ENCODE measurements at regions not wholly inside any gene's neighbourhood (a gene's known extent, or its start where the extent isn't known, plus 50 kb on each side); places are given as distances from the start of the nearest gene placed in this dataset.

- no peak for DNase-seq (ENCODE audit: low read depth)
- no peaks in the 10 kb centered on the region for H3K36me3 ChIP-seq (ENCODE audit: control insufficient read depth, insufficient read depth, low read length)
- TF ChIP-seq CTCF (IDR thresholded peaks at IDR 0.05; ENCODE audit: insufficient read depth, low read length, poor library complexity, severe bottlenecking) = no peak
Observed at GRCh38 chr4:31349907-31350306, 629.7 kb downstream of the PCDH7 start.

DNA sequence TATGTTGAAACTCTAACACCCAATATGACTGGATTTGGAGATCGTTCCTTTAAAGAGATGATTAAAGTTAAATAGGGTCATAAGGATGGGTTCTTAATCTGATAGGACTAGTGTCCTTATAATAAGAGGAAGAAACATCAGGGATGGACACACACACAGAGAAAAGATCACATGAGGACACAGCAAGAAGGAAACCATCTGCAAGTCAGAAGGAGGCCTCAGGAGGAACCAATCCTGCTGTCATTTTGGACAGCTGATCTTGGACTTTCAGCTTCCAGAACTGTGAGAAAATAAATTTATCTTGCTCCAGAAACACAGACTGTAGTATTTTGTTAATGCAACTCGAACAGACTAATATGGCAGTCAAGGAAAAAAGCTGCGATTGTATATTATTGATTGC is 631.5 kb downstream of the PCDH7 start:
- no peak overlapping the region for H3K4me3 ChIP-seq (ENCODE audit: low read depth, low read length)
- no peak for DNase-seq (ENCODE audit: low read depth)
- no peaks in the 10 kb centered on the region for H3K36me3 ChIP-seq (ENCODE audit: control insufficient read depth, insufficient read depth, low read length)
- no peaks in the 10 kb centered on the region for H3K27me3 ChIP-seq (ENCODE audit: control insufficient read depth, insufficient read depth, low read length)
- TF ChIP-seq CTCF (IDR thresholded peaks at IDR 0.05; ENCODE audit: insufficient read depth, low read length, poor library complexity, severe bottlenecking) = no peak

More at GRCh38 chr4:31349907-31350306, 629.7 kb downstream of the PCDH7 start:
- H3K27me3 ChIP-seq (ENCODE audit: control insufficient read depth, insufficient read depth, low read length) = no peaks in the 10 kb centered on the region
- no peak overlapping the region for H3K4me3 ChIP-seq (ENCODE audit: low read depth, low read length)

- no peaks in the 10 kb centered on the region for H3K36me3 ChIP-seq (ENCODE audit: control insufficient read depth, insufficient read depth, low read length)
- no peaks in the 10 kb centered on the region for H3K27me3 ChIP-seq (ENCODE audit: control insufficient read depth, insufficient read depth, low read length)
- no peak overlapping the region for H3K4me3 ChIP-seq (ENCODE audit: low read depth, low read length)
- DNase-seq (ENCODE audit: low read depth) = no peak
- no peak for TF ChIP-seq CTCF (IDR thresholded peaks at IDR 0.05; ENCODE audit: insufficient read depth, low read length, poor library complexity, severe bottlenecking)
Observed at GRCh38 chr4:31356839-31357238, 636.7 kb downstream of the PCDH7 start.

DNA sequence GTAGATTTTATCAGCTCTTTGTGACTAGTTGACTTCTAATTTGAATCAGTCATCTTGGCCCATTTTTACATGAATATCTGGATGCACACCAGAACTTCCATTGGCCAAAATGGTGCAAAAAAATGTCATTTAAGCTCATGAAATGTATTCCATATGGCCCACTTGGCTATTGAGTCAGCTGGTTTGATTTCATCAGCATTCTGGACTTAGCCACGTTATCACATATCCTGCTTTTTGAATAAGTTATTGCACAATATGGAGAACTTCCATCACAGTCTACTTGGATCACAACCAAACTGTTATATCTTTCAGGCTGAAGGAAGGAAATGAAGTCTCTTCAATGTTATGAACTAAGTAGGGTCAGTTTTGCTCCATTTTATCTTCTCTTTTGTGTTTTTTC is 640.6 kb downstream of the PCDH7 start:
- no peak for TF ChIP-seq CTCF (IDR thresholded peaks at IDR 0.05; ENCODE audit: insufficient read depth, low read length, poor library complexity, severe bottlenecking)
- Histone ChIP-seq H3K27me3 (ENCODE audit: control insufficient read depth, insufficient read depth, low read length) (no peaks in the 10 kb centered on the region), H3K4me3 (ENCODE audit: low read depth, low read length) (no peak overlapping the region), H3K36me3 (ENCODE audit: control insufficient read depth, insufficient read depth, low read length) (no peaks in the 10 kb centered on the region)
- DNase-seq (ENCODE audit: low read depth) = no peak

DNA sequence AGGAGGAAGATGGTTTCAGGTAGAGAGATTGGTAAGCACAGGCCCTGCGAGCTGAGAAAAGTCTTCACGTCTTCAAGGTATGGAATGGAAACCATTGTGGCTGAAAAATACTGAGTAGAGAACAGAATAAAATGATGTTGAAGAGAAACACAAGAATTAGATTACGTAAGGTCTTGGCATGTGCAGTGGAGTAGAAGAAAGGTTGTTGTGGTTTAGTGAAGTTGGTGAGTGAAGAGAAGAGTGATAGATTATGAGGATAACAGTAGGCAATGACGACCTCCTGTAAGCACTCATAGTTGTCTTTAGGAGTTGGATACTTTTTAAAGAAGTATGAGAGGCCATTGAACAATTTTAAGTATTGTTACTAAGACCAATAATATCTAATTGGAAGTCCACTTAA is 642.6 kb downstream of the PCDH7 start:
- Histone ChIP-seq H3K27me3 (ENCODE audit: control insufficient read depth, insufficient read depth, low read length) (no peaks in the 10 kb centered on the region), H3K36me3 (ENCODE audit: control insufficient read depth, insufficient read depth, low read length) (no peaks in the 10 kb centered on the region), H3K4me3 (ENCODE audit: low read depth, low read length) (no peak overlapping the region)
- no peak for TF ChIP-seq CTCF (IDR thresholded peaks at IDR 0.05; ENCODE audit: insufficient read depth, low read length, poor library complexity, severe bottlenecking)
- DNase-seq (ENCODE audit: low read depth) = no peak

DNA sequence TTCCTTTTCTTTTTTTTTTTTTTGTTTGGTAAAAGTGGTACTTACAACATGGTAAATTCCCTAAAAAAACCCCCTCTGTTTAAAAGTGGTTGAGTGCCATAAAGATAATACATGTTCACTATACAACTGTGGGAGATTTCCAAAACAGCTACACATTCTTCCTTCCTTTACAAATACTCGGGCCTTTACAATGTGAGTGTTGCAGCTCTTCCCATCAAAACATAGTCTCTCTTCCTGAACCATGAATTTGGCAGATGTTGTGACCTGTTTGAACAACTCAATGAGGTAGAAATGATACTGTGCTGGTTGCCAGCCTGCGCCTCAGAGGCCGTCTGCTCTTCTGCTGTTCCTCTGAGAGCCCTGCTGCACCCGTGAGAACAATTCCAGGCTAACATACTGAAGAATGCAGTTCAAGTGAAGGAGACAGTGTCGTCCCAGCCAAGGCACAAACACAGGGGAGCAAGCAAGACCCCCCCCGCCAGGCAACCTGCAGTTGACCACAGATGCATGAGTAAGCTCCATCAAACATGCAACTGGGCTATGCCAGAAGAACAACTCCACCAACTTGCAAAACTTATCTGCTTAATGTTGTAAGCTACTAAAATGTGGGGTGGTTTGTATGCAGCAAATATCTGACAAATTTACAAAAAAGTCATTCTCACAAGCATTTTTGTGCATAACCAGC is 645.0 kb downstream of the PCDH7 start:
- Histone ChIP-seq H3K27me3 (ENCODE audit: control insufficient read depth, insufficient read depth, low read length) (no peaks in the 10 kb centered on the region), H3K4me3 (ENCODE audit: low read depth, low read length) (no peak overlapping the region), H3K36me3 (ENCODE audit: control insufficient read depth, insufficient read depth, low read length) (no peaks in the 10 kb centered on the region)
- TF ChIP-seq CTCF (IDR thresholded peaks at IDR 0.05; ENCODE audit: insufficient read depth, low read length, poor library complexity, severe bottlenecking) = no peak
- DNase-seq (ENCODE audit: low read depth) = no peak

Data from kidney epithelial cell (primary cell).